Neural cell (in vitro differentiated cells): ENCODE measurements at regions not wholly inside any gene's neighbourhood (a gene's known extent, or its start where the extent isn't known, plus 50 kb on each side); places are given as distances from the start of the nearest gene placed in this dataset.

Experiments
- H2AFZ ChIP-seq: fragments of 200-600, 300-800 bp; sonication (generic), shearing (Covaris generic); 2 replicates; pipeline ENCODE4 v1.6.0; 2014; ENCODE audit warnings: low read depth, mild to moderate bottlenecking, antibody characterized with exemption, low read length, moderate library complexity
- H3F3A ChIP-seq: fragments of 200-600 bp; shearing (Covaris generic); 2 replicates; pipeline ENCODE4 v1.6.1; 2016; ENCODE audit warnings: mild to moderate bottlenecking, moderate library complexity, mixed read lengths, antibody characterized with exemption, low read length; ENCODE audit not compliant: insufficient read depth, poor library complexity, severe bottlenecking
- H3K27ac ChIP-seq: fragments of 200-600, 300-800 bp; sonication (generic), shearing (Covaris generic); 2 replicates; pipeline ENCODE4 v1.5.1; 2014; ENCODE audit warnings: mild to moderate bottlenecking, low read length, moderate library complexity
- H3K27me3 ChIP-seq: fragments of 300-800, 200-600 bp; sonication (generic), shearing (Covaris generic); 2 replicates; pipeline ENCODE4 v1.6.0; 2014; ENCODE audit warnings: mild to moderate bottlenecking, low read depth, low read length, moderate library complexity; ENCODE audit not compliant: insufficient read depth
- H3K36me3 ChIP-seq: fragments of 300-800, 200-600 bp; sonication (generic), shearing (Covaris generic); 2 replicates; pipeline ENCODE4 v1.5.1; 2014; ENCODE audit warnings: mild to moderate bottlenecking, antibody characterized with exemption, low read length, moderate library complexity; ENCODE audit not compliant: insufficient read depth
- H3K4me2 ChIP-seq: fragments of 300-800, 200-600 bp; sonication (generic), shearing (Covaris generic); 2 replicates; pipeline ENCODE4 v1.6.0; 2014; ENCODE audit warnings: mild to moderate bottlenecking, low read length
- H3K4me3 ChIP-seq: fragments of 300-800, 200-600 bp; sonication (generic), shearing (Covaris generic); 2 replicates; pipeline ENCODE4 v1.5.1; 2014; ENCODE audit warnings: mild to moderate bottlenecking, low read length, moderate library complexity
- H3K79me2 ChIP-seq: fragments of 200-600 bp; shearing (Covaris generic); replicated peaks from 2 replicates; pipeline ENCODE4 v1.6.0; 2014; ENCODE audit warnings: mild to moderate bottlenecking, low read length, moderate library complexity; ENCODE audit not compliant: insufficient read depth
- H3K9ac ChIP-seq: fragments of 300-800, 200-600 bp; sonication (generic), shearing (Covaris generic); 2 replicates; pipeline ENCODE4 v1.6.1; 2016; ENCODE audit warnings: mild to moderate bottlenecking, low read length, mixed read lengths
- H3K9me2 ChIP-seq: fragments of 200-600 bp; shearing (Covaris generic); 2 replicates; pipeline ENCODE4 v1.6.1; 2016; ENCODE audit warnings: mild to moderate bottlenecking, low read length, mixed read lengths; ENCODE audit not compliant: insufficient read depth
- H3K9me3 ChIP-seq: fragments of 200-600, 300-800 bp; sonication (generic), shearing (Covaris generic); 2 replicates; pipeline ENCODE4 v1.6.1; 2016; ENCODE audit warnings: mild to moderate bottlenecking, mixed run types, low read length, moderate library complexity, mixed read lengths
- H4K20me1 ChIP-seq: fragments of 200-600 bp; shearing (Covaris generic); 2 replicates; pipeline ENCODE4 v1.6.1; 2016; ENCODE audit warnings: mild to moderate bottlenecking, mixed run types; ENCODE audit not compliant: insufficient read depth
- EP300 ChIP-seq: fragments of 450-650 bp; conservative IDR thresholded peaks from 2 replicates; pipeline ENCODE4 v1.6.1; 2014; ENCODE audit warnings: antibody characterized with exemption, mild to moderate bottlenecking, moderate library complexity; ENCODE audit not compliant: poor library complexity, severe bottlenecking
- EZH2 ChIP-seq: fragments of 200-600, 300-800 bp; shearing (Covaris generic), sonication (generic); IDR thresholded peaks from 2 replicates; pipeline ENCODE4 v1.6.1; 2014; ENCODE audit warnings: antibody characterized with exemption, low read length, borderline replicate concordance, mild to moderate bottlenecking; ENCODE audit not compliant: insufficient read depth, poor library complexity, severe bottlenecking
- MXI1 ChIP-seq: fragments of 450-650 bp; conservative IDR thresholded peaks from 2 replicates; pipeline ENCODE4 v1.6.1; 2014; ENCODE audit warnings: antibody characterized with exemption, mild to moderate bottlenecking; ENCODE audit not compliant: poor library complexity, severe bottlenecking
- POLR2AphosphoS5 ChIP-seq: IDR thresholded peaks from 2 replicates; pipeline ENCODE4 v1.6.1; 2012
- RAD21 ChIP-seq: fragments of 450-650 bp; conservative IDR thresholded peaks from 2 replicates; pipeline ENCODE4 v1.6.1; 2014; ENCODE audit warnings: antibody characterized with exemption, mild to moderate bottlenecking, moderate library complexity
- SMC3 ChIP-seq: fragments of 450-650 bp; conservative IDR thresholded peaks from 2 replicates; pipeline ENCODE4 v1.6.1; 2014; ENCODE audit warnings: antibody characterized with exemption, mild to moderate bottlenecking, moderate library complexity; ENCODE audit not compliant: poor library complexity
- TAF1 ChIP-seq: IDR thresholded peaks from 2 replicates; pipeline ENCODE4 v1.6.1; 2012; ENCODE audit warnings: low read depth
- TF ChIP-seq, protein P1 (sequence below): IDR thresholded peaks from 2 replicates; pipeline ENCODE4 v1.6.1; 2012; ENCODE audit warnings: borderline replicate concordance
- TF ChIP-seq, protein P2 (sequence below): fragments of 450-650 bp; IDR thresholded peaks from 2 replicates; pipeline ENCODE4 v1.5.1; 2014; ENCODE audit warnings: antibody characterized with exemption, mild to moderate bottlenecking, moderate library complexity; ENCODE audit not compliant: poor library complexity, severe bottlenecking

DNA sequence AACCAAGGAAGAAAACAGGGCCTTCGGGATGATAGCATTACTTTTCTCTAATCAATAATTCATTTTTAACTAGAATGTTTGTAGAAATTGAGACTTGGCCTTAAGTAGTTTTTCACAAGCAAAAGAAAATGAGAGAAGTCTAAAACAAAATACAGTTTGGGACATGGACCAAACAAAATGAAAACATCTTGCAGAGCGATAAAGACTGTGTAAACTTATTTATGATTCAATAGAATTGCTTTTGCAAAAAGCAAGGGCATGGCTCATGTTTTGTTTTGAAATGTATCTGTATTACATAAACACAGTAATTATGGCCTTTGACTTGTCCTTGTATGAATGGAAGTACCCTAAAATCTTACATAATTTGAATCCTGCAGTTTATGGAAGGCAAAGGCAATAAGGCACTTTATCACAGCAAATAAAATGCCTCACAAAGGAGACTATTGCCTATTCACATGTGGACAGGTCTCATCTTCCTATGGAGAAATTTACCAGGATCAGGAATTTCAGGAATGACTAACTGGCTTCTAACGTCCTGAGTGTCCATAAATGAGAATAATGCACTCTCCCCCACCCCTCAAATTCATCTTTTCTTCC lies 295.2 kb downstream of the PTEN start:
- Histone ChIP-seq H3K9ac (no peak overlapping the region), H4K20me1 (no peaks in the 10 kb centered on the region), H2AFZ (no peak overlapping the region), H3K79me2 (no peaks in the 10 kb centered on the region), H3K27ac (no peak overlapping the region), H3K4me2 (no peak overlapping the region), H3K9me2 (no peaks in the 10 kb centered on the region), H3K36me3 (no peaks in the 10 kb centered on the region), H3K4me3 (no peak overlapping the region), H3K9me3 (no peaks in the 10 kb centered on the region), H3F3A (no peaks in the 10 kb centered on the region), H3K27me3 (no peaks in the 10 kb centered on the region)
- no peak for TF ChIP-seq RAD21
- no peak for TF ChIP-seq TAF1
- no peak for TF ChIP-seq SMC3

DNA sequence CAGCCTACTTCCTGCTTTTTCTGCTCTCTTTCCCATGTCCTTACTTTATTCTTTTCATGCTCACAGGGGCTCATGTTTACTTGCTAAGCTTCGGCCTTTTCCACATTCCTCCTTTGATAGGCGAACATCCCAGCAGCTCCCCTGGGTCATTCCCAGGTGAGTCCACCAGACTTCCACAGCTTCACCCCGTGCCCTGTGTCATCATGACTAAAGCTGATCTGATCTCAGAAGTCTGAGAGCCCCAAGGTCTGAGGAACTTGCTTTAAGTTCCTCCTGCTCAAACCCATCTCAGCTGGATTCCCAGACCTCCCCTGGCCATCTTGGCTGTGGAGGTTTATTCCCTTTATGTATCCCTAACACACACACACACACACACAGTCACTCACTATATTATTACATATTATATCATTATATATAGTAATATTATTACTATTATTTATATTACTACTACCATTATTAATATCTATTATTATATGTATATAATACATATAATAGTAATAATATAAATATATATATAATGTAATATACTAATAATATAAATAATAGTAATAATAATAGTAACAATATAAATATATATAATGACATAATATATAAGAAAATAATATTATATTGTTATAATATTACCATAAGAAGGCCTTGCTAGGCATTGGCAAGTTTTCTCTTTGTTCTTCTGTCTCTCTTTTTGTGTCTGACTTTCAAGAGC lies 295.9 kb downstream of the PTEN start:
- Histone ChIP-seq H2AFZ (no peak overlapping the region), H3K27me3 (no peaks in the 10 kb centered on the region), H3K36me3 (no peaks in the 10 kb centered on the region), H3K79me2 (no peaks in the 10 kb centered on the region), H4K20me1 (no peaks in the 10 kb centered on the region), H3K27ac (no peak overlapping the region), H3K4me3 (no peak overlapping the region), H3F3A (no peaks in the 10 kb centered on the region), H3K9ac (no peak overlapping the region), H3K9me2 (no peaks in the 10 kb centered on the region), H3K4me2 (no peak overlapping the region), H3K9me3 (no peaks in the 10 kb centered on the region)
- TF ChIP-seq RAD21 (no peak), TAF1 (no peak), POLR2AphosphoS5 (no peak), EZH2 (no peak), EP300 (no peak), MXI1 (no peak), SMC3 (no peak)
- TF ChIP-seq, protein P1, sequence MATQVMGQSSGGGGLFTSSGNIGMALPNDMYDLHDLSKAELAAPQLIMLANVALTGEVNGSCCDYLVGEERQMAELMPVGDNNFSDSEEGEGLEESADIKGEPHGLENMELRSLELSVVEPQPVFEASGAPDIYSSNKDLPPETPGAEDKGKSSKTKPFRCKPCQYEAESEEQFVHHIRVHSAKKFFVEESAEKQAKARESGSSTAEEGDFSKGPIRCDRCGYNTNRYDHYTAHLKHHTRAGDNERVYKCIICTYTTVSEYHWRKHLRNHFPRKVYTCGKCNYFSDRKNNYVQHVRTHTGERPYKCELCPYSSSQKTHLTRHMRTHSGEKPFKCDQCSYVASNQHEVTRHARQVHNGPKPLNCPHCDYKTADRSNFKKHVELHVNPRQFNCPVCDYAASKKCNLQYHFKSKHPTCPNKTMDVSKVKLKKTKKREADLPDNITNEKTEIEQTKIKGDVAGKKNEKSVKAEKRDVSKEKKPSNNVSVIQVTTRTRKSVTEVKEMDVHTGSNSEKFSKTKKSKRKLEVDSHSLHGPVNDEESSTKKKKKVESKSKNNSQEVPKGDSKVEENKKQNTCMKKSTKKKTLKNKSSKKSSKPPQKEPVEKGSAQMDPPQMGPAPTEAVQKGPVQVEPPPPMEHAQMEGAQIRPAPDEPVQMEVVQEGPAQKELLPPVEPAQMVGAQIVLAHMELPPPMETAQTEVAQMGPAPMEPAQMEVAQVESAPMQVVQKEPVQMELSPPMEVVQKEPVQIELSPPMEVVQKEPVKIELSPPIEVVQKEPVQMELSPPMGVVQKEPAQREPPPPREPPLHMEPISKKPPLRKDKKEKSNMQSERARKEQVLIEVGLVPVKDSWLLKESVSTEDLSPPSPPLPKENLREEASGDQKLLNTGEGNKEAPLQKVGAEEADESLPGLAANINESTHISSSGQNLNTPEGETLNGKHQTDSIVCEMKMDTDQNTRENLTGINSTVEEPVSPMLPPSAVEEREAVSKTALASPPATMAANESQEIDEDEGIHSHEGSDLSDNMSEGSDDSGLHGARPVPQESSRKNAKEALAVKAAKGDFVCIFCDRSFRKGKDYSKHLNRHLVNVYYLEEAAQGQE: no peak
- TF ChIP-seq, protein P2, sequence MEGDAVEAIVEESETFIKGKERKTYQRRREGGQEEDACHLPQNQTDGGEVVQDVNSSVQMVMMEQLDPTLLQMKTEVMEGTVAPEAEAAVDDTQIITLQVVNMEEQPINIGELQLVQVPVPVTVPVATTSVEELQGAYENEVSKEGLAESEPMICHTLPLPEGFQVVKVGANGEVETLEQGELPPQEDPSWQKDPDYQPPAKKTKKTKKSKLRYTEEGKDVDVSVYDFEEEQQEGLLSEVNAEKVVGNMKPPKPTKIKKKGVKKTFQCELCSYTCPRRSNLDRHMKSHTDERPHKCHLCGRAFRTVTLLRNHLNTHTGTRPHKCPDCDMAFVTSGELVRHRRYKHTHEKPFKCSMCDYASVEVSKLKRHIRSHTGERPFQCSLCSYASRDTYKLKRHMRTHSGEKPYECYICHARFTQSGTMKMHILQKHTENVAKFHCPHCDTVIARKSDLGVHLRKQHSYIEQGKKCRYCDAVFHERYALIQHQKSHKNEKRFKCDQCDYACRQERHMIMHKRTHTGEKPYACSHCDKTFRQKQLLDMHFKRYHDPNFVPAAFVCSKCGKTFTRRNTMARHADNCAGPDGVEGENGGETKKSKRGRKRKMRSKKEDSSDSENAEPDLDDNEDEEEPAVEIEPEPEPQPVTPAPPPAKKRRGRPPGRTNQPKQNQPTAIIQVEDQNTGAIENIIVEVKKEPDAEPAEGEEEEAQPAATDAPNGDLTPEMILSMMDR: no peak
